ENCODE measurements at regions not wholly inside any gene's neighbourhood (a gene's known extent, or its start where the extent isn't known, plus 50 kb on each side); places are given as distances from the start of the nearest gene placed in this dataset.

- Histone ChIP-seq H3K4me1 (peaks cover 0 to 14% (median 5%) of the 10 kb centered on the region in 4 donors), H3K27me3 (no peaks in the 10 kb centered on the region), H3K4me3 (no peak overlapping the region), H3K27ac (no peak overlapping the region), H3K9me3 (no peaks in the 10 kb centered on the region), H3K36me3 (no peaks in the 10 kb centered on the region)
- DNase-seq: no peak
- TF ChIP-seq POLR2A (IDR thresholded peaks at IDR 0.05) (no peak), POLR2AphosphoS5 (IDR thresholded peaks at IDR 0.05) (no peak), EP300 (IDR thresholded peaks at IDR 0.05) (no peak)
- TF ChIP-seq, protein P1, sequence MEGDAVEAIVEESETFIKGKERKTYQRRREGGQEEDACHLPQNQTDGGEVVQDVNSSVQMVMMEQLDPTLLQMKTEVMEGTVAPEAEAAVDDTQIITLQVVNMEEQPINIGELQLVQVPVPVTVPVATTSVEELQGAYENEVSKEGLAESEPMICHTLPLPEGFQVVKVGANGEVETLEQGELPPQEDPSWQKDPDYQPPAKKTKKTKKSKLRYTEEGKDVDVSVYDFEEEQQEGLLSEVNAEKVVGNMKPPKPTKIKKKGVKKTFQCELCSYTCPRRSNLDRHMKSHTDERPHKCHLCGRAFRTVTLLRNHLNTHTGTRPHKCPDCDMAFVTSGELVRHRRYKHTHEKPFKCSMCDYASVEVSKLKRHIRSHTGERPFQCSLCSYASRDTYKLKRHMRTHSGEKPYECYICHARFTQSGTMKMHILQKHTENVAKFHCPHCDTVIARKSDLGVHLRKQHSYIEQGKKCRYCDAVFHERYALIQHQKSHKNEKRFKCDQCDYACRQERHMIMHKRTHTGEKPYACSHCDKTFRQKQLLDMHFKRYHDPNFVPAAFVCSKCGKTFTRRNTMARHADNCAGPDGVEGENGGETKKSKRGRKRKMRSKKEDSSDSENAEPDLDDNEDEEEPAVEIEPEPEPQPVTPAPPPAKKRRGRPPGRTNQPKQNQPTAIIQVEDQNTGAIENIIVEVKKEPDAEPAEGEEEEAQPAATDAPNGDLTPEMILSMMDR (IDR thresholded peaks at IDR 0.05): no peak
- WGBS, 2 donors: 85 to 92% methylated on average over 5 of the region's 5 CpGs
- no peak for ATAC-seq (ENCODE audit: low FRiP score in 2 of 2)
Measured at GRCh38 chr11:115579181-115579825, 75.1 kb upstream of the CADM1 start.

DNA sequence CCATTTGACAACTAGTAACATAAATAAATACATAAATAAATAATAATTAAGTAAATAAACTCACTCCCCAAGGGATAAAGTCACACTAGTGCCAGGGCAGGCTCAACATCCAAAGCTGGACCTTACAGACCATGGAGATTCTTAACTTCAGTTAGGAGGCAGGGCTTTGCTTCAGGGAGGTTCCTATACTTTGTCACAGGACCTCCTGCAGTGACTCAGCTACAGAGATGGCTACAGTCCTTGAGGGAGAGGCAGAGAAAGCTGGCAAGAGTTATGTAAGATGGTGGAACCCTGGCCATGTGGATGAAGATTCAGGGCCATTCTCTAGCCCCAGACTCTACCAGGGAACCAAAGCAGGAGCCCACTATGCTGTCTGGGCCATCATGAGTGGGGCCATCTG lies 74.1 kb upstream of the CADM1 start:
- Histone ChIP-seq H3K27ac (no peak overlapping the region), H3K27me3 (no peaks in the 10 kb centered on the region), H3K4me1 (peaks cover 0 to 14% (median 5%) of the 10 kb centered on the region in 4 donors), H3K4me3 (no peak overlapping the region), H3K9me3 (no peaks in the 10 kb centered on the region), H3K36me3 (no peaks in the 10 kb centered on the region)
- ATAC-seq (ENCODE audit: low FRiP score in 2 of 2) (no peak), DNase-seq (no peak)
- TF ChIP-seq POLR2A (IDR thresholded peaks at IDR 0.05): no peak
- TF ChIP-seq, protein P1 (IDR thresholded peaks at IDR 0.05): no peak
- TF ChIP-seq POLR2AphosphoS5 (IDR thresholded peaks at IDR 0.05): no peak
- no peak for TF ChIP-seq EP300 (IDR thresholded peaks at IDR 0.05)

GRCh38 chr11:115577701-115578100 lies 73.5 kb upstream of the CADM1 start:
- H3K4me3 ChIP-seq: no peak overlapping the region

GRCh38 chr11:115576606-115577380 lies 72.6 kb upstream of the CADM1 start:
- TF ChIP-seq POLR2A (IDR thresholded peaks at IDR 0.05): no peak
- TF ChIP-seq EP300 (IDR thresholded peaks at IDR 0.05): no peak
- TF ChIP-seq, protein P1 (IDR thresholded peaks at IDR 0.05): no peak
- no peak for TF ChIP-seq POLR2AphosphoS5 (IDR thresholded peaks at IDR 0.05)
- Histone ChIP-seq H3K27me3 (no peaks in the 10 kb centered on the region), H3K9me3 (no peaks in the 10 kb centered on the region), H3K27ac (no peak overlapping the region), H3K36me3 (no peaks in the 10 kb centered on the region), H3K4me3 (no peak overlapping the region), H3K4me1 (peaks cover 0 to 6% (median under 1%) of the 10 kb centered on the region in 4 donors)
- no peak for DNase-seq
- WGBS, 2 donors: 92 to 94% methylated on average over 6 of the region's 6 CpGs
- no peak for ATAC-seq (ENCODE audit: low FRiP score in 2 of 2)

More at GRCh38 chr11:115577701-115578100, 73.5 kb upstream of the CADM1 start:
- H3K9me3 ChIP-seq: no peaks in the 10 kb centered on the region
- no peak for DNase-seq
- no peaks in the 10 kb centered on the region for H3K36me3 ChIP-seq
- WGBS, 2 donors: 75 to 84% methylated on average over 3 of the region's 3 CpGs
- TF ChIP-seq, protein P1 (IDR thresholded peaks at IDR 0.05): no peak
- no peak for TF ChIP-seq POLR2AphosphoS5 (IDR thresholded peaks at IDR 0.05)
- no peak for TF ChIP-seq EP300 (IDR thresholded peaks at IDR 0.05)
- no peak for TF ChIP-seq POLR2A (IDR thresholded peaks at IDR 0.05)
- H3K27ac ChIP-seq: no peak overlapping the region
- H3K27me3 ChIP-seq: no peaks in the 10 kb centered on the region
- ATAC-seq (ENCODE audit: low FRiP score in 2 of 2): no peak
- peaks cover 0 to 14% (median 5%) of the 10 kb centered on the region in 4 donors for H3K4me1 ChIP-seq
